ENCODE measurements at regions not wholly inside any gene's neighbourhood (a gene's known extent, or its start where the extent isn't known, plus 50 kb on each side); places are given as distances from the start of the nearest gene placed in this dataset.

DNA sequence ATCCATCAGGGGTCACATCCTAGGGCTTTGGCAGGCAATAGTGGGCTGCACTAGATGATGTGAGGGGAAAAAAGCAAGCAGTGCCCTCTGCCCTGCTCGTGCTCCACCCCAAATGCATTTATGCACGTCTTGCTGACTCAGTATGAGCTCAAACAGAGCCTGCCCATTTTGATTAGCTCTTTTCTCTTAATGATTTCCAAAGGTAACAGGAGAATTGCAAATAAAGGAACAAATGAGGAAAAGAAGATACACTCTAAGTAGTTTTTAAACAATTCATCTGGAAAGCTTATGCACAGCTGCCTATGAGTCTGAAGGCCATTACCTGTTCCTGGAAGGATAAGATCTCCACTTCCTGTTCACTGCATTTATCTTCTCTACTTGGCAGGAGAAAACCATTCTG is 364.2 kb downstream of the TMEM232 start:
- no peak for DNase-seq (ENCODE audit: low read depth)
- no peak for TF ChIP-seq CTCF (IDR thresholded peaks at IDR 0.05; ENCODE audit: insufficient read depth, low read depth, low read length, missing control alignments)
- H3K4me3 ChIP-seq (ENCODE audit: low read length): no peak overlapping the region

GRCh38 chr5:110366716-110367115 is 359.8 kb downstream of the TMEM232 start:
- H3K4me3 ChIP-seq (ENCODE audit: low read length): no peak overlapping the region
- TF ChIP-seq CTCF (IDR thresholded peaks at IDR 0.05; ENCODE audit: insufficient read depth, low read depth, low read length, missing control alignments): no peak
- DNase-seq (ENCODE audit: low read depth): no peak

Data from epithelial cell of esophagus (primary cell).